ENCODE measurements at regions not wholly inside any gene's neighbourhood (a gene's known extent, or its start where the extent isn't known, plus 50 kb on each side); places are given as distances from the start of the nearest gene placed in this dataset.

DNA sequence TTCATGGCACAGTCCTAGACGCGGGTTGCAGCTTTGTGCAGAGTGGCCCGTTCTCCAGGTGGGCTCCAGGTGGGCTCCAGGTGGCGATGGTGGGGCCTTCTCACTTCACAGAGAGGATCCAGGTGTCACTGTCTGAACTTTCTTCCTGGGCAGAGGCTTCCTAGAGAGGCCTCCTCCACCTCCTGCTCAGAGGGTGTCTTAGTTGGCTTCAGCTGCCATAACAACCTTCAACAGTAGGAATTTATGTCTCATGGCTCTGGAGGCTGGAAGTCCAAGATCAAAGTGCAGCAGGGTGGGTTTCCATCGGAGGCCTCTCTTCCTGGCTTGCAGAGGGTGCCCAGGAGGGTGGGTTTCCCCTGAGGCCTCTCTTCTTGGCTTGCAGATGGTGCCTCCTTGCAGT is 125.1 kb downstream of the GLRX3 start:
- Mint-ChIP-seq H3K4me1 (ENCODE audit: low read depth, unreplicated experiment) (no peaks in the 10 kb centered on the region), H3K27me3 (ENCODE audit: unreplicated experiment) (no peaks in the 10 kb centered on the region), H3K27ac (ENCODE audit: unreplicated experiment) (no peak overlapping the region), H3K36me3 (ENCODE audit: insufficient read depth, unreplicated experiment) (no peaks in the 10 kb centered on the region), H3K9me3 (ENCODE audit: low read depth, unreplicated experiment) (peaks cover 22% of the 10 kb centered on the region), H3K4me3 (ENCODE audit: low read depth, unreplicated experiment) (no peak overlapping the region)
- DNase-seq, result no peak
- CTCF ChIA-PET, result no interaction called here
- TF ChIP-seq, protein P1, sequence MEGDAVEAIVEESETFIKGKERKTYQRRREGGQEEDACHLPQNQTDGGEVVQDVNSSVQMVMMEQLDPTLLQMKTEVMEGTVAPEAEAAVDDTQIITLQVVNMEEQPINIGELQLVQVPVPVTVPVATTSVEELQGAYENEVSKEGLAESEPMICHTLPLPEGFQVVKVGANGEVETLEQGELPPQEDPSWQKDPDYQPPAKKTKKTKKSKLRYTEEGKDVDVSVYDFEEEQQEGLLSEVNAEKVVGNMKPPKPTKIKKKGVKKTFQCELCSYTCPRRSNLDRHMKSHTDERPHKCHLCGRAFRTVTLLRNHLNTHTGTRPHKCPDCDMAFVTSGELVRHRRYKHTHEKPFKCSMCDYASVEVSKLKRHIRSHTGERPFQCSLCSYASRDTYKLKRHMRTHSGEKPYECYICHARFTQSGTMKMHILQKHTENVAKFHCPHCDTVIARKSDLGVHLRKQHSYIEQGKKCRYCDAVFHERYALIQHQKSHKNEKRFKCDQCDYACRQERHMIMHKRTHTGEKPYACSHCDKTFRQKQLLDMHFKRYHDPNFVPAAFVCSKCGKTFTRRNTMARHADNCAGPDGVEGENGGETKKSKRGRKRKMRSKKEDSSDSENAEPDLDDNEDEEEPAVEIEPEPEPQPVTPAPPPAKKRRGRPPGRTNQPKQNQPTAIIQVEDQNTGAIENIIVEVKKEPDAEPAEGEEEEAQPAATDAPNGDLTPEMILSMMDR (IDR thresholded peaks at IDR 0.05; ENCODE audit: unreplicated experiment), result no peak
- intact Hi-C loops (cut with micrococcal nuclease; ENCODE audit: unreplicated experiment), result no loop called here
- BruUV-seq (replicated peaks), result no TSS peak

DNA sequence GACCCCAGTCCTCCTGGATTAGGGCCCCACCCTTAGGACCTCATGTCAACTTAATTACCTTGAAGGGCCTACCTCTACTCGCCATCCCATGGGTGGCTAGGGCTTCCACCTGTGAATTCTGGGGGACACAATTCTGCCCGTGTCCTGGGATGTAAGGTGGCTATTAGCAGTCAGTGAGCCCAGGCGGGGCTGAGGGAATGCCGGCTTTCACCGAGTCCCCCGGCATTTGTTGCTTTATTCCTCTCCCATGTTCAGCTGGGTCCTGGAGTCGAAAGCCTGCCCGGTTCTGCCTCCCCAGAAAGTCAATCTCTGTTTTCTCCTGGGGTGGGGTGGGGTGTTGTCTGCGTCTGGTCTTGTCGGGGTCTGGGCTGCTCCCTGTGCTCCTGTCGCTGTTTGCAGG is 125.6 kb downstream of the GLRX3 start:
- H3K27me3 Mint-ChIP-seq (ENCODE audit: unreplicated experiment), result no peaks in the 10 kb centered on the region
- no peaks in the 10 kb centered on the region for H3K36me3 Mint-ChIP-seq (ENCODE audit: insufficient read depth, unreplicated experiment)
- no peak overlapping the region for H3K27ac Mint-ChIP-seq (ENCODE audit: unreplicated experiment)
- no peak overlapping the region for H3K4me3 Mint-ChIP-seq (ENCODE audit: low read depth, unreplicated experiment)
- TF ChIP-seq, protein P1 (IDR thresholded peaks at IDR 0.05; ENCODE audit: unreplicated experiment), result no peak
- no TSS peak for BruUV-seq (replicated peaks)
- no peaks in the 10 kb centered on the region for H3K4me1 Mint-ChIP-seq (ENCODE audit: low read depth, unreplicated experiment)
- no peak for DNase-seq
- H3K9me3 Mint-ChIP-seq (ENCODE audit: low read depth, unreplicated experiment), result peaks cover 22% of the 10 kb centered on the region
- CTCF ChIA-PET, result no interaction called here
- intact Hi-C loops (cut with micrococcal nuclease; ENCODE audit: unreplicated experiment), result no loop called here

DNA sequence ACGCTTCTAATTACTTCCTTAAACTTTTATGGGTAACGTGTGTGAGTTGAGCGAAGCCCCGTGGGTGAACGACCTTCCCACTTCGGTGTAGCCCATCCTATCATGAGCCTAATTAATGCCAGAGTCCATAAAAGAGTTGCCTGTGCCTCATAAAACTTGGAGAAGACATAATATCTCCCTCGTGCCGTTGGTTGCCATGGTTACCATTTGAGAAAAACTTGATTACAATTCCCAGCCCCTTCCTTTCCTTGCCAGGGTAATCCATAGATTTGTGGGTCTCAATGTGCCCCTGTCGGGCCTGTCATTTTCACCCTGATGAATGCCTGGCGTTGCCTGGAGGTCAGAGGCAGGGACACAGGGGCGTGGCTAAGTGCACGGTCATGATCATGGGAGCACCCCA is 127.1 kb downstream of the GLRX3 start:
- Mint-ChIP-seq H3K4me3 (ENCODE audit: low read depth, unreplicated experiment) (no peak overlapping the region), H3K36me3 (ENCODE audit: insufficient read depth, unreplicated experiment) (no peaks in the 10 kb centered on the region), H3K9me3 (ENCODE audit: low read depth, unreplicated experiment) (peaks cover 18% of the 10 kb centered on the region), H3K27me3 (ENCODE audit: unreplicated experiment) (no peaks in the 10 kb centered on the region), H3K27ac (ENCODE audit: unreplicated experiment) (no peak overlapping the region), H3K4me1 (ENCODE audit: low read depth, unreplicated experiment) (no peaks in the 10 kb centered on the region)
- TF ChIP-seq, protein P1 (IDR thresholded peaks at IDR 0.05; ENCODE audit: unreplicated experiment), result no peak
- CTCF ChIA-PET, result no interaction called here
- no peak for DNase-seq
- intact Hi-C loops (cut with micrococcal nuclease; ENCODE audit: unreplicated experiment), result no loop called here
- no TSS peak for BruUV-seq (replicated peaks)

DNA sequence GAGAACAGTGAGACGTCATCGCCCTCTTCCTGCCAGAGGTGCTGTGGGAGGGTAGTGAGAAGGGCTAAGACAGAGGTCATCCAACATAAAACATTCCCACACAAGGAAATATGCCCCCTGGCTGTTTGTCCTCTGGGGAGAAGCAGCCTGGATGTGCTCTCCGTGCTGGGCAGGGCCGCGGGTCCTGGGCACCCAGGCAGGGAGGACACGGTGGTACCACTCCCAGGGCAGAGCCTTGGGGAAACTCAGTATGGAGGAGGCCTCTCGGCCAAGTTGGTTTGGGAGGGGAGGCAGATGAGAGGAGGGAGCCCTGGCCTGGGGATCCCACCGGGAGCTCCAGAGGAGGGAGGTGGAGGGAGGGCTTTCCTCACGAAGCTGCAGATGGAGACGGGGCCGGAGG is 129.4 kb downstream of the GLRX3 start:
- H3K36me3 Mint-ChIP-seq (ENCODE audit: insufficient read depth, unreplicated experiment), result no peaks in the 10 kb centered on the region
- TF ChIP-seq, protein P1 (IDR thresholded peaks at IDR 0.05; ENCODE audit: unreplicated experiment), result no peak
- intact Hi-C loops (cut with micrococcal nuclease; ENCODE audit: unreplicated experiment), result no loop called here
- peaks cover 17% of the 10 kb centered on the region for H3K9me3 Mint-ChIP-seq (ENCODE audit: low read depth, unreplicated experiment)
- no peaks in the 10 kb centered on the region for H3K4me1 Mint-ChIP-seq (ENCODE audit: low read depth, unreplicated experiment)
- no TSS peak for BruUV-seq (replicated peaks)
- no peak overlapping the region for H3K27ac Mint-ChIP-seq (ENCODE audit: unreplicated experiment)
- CTCF ChIA-PET, result no interaction called here
- no peaks in the 10 kb centered on the region for H3K27me3 Mint-ChIP-seq (ENCODE audit: unreplicated experiment)
- DNase-seq, result no peak
- no peak overlapping the region for H3K4me3 Mint-ChIP-seq (ENCODE audit: low read depth, unreplicated experiment)
